HG02623 (cell line): ENCODE measurements at regions not wholly inside any gene's neighbourhood (a gene's known extent, or its start where the extent isn't known, plus 50 kb on each side); places are given as distances from the start of the nearest gene placed in this dataset.
"Not testable (repeated sequence)": the region's sequence is repeated elsewhere in the genome, so short reads cannot be mapped to it uniquely, and the experiment has no call there.

ENCODE experiments used
- ATAC-seq: cut with Tn5 transposase; IDR thresholded peaks from one replicate; pipeline ENCODE4 v1.9.1; 2021; ENCODE audit warnings: moderate library complexity; ENCODE audit not compliant: unreplicated experiment

DNA sequence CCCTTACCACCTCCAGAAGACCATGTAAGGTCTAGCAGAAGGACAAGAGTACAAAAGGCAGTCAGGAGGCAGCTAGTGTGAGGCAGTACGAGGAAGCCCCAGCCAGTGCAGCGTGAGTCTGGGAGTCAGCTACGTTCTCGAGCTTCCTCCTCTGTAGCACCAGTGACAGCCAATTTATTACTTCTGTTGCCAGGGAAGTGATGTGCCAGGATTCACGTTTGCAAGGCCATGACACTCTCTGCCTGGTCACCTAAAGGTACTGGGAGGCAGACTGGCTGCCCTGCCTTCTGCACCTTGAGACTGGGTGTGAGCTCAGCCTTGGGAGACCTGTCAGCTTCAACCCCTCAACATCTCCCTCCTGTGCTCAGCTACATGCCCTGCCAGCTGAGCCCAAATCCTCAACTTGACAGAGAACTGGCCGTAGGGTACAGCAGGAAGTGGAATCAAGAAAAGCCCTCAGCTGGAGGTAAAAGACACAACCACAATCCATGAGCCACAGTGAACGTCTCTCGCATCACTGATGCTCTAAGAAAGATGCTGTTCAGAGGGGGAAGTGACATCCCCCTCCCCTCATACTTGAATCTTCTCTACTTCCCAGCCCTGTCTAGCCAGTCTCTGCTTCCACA, 182.5 kb upstream of the RGS6 start:
- ATAC-seq, result no peak

- ATAC-seq, result no peak
Observed at GRCh38 chr14:71751264-71751663, 181.0 kb upstream of the RGS6 start.

DNA sequence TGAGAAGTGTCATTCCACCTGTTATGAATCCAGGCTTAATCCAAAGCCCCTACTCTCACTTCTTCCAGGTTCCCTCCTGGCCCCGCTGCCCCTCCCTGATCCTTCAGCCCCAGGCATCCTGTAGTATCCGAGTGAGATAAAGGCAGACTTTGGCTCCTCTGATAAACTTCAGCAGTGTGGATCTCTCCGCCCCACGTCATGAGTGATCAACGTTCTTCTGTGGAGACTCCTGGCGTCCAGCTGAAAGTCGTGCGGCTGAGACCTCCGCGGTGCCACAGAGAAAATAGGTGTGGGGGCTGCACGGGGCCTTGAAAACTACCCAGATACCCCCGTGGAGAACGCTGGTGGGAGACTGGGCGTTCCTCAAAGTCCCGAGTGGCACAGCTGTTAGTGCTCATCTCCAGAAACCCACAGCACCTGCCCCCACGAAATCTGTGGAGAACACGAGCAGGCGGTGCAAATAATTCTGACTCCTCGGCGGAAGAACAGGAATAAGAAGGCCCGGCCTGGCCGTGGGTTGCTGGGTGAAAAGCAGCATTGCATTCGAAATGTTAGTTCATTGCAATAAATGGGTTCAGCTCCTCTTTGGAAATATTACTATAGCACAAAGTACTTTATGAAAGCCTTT, 180.0 kb upstream of the RGS6 start:
- no peak for ATAC-seq

DNA sequence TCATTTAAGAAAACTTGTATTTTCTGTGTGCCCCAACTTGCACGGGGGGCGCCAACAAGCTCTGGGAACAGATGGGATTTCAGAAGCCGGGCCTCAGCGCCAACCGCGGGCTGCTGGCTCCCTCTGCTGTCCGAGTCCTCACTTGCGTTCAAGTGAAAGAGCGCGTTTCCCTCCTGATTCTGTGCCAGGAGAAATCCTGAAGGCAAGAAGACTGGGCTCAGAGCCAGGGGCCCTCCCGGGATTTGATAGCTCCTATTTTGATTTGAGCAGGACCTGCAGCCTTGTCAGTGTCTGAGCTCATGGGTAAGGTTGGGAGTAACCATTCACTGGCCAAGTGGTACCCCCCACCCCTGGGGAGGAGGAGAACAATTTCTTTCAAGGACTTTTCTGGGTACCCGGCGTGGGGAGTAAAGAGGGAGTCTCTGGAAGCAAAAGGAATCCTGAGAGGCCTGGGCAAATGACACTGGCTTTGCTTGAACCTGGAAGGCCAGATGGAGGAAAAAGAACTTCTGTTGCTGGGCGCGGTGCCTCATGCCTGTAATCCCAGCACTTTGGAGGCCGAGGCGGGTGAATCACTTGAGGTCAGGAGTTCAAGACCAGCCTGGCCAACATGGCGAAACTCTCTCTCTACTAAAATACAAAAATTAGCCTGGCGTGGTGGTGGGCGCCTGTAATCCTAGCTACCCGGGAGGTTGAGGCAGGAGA, 179.0 kb upstream of the RGS6 start:
- no peak for ATAC-seq

- ATAC-seq, result no peak
Observed at GRCh38 chr14:71753976-71754375, 178.3 kb upstream of the RGS6 start.

GRCh38 chr14:71754422-71755095, 177.7 kb upstream of the RGS6 start:
- no peak for ATAC-seq

DNA sequence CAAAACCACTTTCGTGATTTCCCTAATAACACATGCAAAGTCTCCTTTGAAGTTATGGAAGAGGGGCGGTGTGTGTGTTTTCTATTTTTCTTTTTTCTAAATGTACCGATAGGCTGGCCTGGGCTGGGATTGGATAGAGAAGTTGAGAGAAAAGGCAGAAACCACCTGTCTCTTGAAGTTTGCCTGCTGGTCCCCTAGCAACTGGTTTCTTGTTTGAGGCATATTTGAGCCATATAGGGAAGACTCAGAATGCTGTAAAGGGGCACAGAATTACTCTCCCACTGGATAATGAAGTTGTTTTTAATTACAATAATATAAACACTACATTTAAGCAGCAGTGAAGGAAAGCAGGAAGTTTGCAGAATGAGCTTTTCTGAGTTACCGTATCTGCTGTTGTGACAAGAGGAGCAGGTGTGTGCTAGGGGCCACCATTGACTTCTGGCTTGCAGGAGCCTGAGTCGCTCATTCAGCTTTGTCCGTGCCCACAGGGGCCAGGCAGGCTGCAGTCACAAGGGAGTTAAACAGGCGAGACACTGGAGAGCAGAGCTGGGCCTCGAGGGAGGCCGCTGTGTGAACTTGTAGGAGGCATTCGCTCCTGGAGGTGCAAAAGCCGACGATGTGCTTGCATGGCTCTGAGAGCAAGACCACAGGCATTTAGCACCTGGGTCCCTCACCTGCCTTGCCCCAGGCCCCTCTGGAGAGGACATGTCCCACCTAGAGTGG, 173.8 kb upstream of the RGS6 start:
- ATAC-seq, result no peak

DNA sequence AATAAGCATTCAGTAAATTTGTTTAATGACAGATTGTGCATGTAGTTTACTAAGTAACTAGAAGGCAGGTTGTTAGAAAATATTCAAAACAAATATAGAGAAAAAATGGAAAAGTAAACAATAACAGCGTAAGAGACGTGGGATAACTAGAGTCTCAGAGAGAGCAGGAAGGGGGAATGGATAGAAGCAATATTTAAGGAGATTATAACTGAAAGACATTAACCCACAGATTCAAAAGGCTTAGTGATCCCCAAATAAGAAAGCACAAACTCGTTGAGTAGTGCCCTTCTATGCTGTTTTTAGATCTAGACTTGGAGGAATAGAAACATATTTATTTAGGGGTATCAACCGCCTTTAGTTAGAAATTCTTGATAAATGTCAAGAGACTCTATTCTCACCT, 169.7 kb upstream of the RGS6 start:
- no peak for ATAC-seq

DNA sequence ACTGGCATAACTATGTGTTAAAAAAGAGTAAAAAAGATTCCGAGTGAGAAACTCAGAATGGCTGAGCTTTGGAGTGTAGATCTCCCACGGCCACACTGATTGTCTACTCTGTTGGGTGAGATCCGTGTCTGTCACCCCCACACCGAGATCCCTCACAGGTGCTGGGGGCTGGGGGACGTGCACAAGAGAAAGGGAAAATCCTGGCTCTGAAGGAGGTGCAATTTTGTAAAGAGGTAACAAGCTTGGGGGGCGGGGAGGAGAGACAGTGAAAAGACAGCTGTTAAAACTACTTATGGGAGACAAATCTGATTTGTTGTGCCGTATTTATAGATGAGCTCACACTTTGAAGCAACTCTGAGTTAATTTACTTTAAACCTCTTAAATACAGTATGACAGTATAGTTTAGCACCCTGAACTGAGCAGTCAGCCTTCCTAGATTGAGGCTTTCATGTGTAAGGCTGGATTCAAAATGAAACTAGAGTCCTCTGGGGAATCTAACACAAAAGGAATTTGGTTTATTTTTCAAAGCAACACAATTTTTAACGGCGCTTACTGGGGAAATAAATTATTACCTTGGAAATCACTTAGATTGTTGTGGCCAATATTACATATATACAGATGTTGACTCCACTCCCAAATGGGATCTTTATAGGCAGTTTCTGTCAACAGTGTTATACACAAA, 167.4 kb upstream of the RGS6 start:
- ATAC-seq, result no peak

DNA sequence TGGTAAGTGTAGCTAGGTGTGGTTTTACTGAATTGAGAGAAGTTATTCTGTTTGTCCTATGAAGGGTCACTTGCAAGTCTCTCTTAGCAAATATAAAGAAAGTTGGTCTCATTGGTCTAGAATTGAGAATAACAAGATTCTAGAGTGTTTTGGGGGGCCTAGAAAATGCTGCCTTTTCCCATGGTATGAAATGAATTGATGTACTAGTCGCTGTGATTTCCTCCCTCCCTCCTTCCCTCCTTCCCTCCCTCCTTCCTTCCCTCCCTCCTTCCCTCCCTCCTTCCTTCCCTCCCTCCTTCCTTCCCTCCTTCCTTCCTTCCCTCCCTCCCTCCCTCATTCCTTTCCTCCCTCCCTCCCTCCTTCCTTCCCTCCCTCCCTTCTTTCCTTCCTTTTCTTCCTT, 166.7 kb upstream of the RGS6 start:
- ATAC-seq, result no peak

DNA sequence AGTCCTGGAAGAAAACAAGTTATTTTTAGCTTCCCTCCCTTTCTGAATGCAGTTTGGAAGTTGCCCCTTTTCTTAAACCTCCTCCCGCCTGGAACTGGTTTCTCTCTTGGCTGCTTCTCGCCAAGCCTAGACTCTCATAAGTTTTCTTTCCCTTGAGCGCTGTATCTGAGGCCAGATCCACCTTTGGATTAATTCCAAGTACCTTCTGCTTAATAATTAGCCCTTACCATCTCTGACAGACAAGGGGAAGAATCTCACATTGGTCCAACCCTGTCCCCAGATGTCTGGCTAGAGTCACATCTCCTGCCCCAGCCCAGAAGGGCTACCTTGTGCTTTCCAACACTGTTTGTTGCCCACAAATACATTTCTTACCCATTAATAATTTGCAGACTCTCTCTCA, 161.8 kb upstream of the RGS6 start:
- no peak for ATAC-seq

DNA sequence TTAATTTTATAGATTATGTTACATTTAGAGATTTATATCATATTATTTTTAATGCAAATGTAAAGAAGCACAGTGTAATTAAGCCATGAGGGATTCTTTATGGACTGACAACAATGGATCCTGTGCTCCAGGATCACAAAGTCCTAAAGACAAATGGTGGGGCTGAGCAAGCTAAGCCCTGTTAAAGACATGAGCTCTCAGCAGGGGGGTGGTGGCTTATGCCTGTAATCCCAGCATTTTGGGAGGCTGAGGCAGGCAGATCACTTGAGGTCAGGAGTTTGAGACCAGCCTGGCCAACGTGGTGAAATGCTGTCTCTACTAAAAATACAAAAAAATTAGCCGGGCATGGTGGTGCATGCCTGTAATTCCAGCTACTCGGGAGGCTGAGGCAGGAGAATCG, 160.8 kb upstream of the RGS6 start:
- ATAC-seq, result not testable (repeated sequence)

DNA sequence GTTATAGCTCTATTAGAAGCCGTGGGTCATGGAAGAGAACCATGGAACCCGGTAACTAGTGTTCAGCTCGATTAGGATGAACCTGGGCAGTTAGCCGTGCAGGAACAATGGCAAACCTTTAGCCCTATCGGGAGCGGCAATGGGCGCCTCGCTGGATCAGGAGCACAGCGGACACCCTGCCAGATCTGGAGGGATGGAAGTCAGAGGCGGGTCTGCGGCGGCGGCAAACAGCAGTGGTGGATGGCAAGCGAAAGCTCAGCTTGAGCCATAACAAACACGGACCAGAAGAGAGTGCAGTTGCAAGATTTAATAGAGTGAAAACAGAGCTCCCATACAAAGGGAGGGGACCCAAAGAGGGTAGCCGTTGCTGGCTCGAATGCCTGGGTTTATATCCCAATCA, 160.2 kb upstream of the RGS6 start:
- not testable (repeated sequence) for ATAC-seq

- ATAC-seq, result no peak
Observed at GRCh38 chr14:71773898-71774481, 158.2 kb upstream of the RGS6 start.

DNA sequence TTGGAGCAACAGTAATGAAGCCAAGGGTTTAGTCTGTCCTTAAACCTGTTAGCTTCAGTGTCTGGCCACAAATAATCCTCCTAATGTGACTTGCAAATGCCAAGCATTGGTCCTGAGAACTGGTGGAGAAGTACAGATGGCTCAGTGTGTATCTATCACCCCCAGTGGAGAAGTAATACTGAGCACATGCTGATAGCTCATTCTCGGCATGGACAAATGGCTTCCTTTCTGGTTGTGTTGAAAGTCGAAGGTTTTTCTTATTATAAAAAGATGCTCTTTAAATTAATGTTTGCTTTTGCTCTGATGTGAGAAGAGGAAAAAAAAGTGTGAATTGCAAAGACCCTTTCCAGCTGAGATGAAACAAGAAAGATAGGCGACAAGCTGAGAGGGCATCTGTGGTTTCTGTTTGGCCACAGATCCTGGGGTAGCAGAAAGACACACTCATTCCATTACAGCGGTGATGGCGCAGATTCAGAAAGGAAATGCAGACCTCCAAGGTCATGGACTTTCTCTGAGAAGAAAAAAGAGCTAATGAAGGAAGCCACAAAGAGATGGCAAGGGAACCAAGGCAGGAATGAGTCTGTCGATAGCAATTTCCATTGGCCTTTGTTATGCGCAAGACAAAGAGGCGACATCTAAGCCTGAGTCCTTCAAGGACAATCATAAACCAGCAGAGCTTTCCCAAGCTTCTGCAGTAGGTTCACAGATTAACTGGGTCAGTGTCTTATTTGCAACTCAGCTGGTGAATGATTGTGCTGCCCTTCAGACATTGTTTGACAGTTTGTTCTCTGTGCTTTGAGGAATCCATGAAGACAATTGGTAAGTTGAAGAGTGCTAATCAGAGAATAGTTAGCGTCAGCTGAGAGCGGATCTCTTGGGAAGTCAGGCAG, 155.5 kb upstream of the RGS6 start:
- ATAC-seq, result no peak

DNA sequence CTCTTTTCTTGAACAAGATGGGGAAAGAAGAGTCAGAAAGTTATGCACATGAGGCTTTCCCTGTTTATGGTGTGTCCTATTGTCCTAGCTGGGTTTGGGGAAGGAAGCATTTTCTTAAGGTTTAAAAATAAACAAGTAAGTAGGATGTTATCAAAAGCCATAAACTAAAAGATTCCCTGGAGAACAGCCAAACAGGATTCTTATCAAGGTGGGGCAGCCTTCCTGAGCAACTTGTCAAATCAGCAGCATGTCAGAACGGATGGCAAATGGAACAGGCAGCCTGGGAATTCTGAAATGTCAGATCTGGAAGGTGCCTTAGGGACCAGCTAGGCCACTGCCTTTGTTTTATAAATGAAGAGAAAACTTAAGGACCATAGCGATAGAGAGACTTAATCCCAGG, 152.2 kb upstream of the RGS6 start:
- no peak for ATAC-seq

- ATAC-seq, result no peak
Observed at GRCh38 chr14:71780822-71781221, 151.4 kb upstream of the RGS6 start.

DNA sequence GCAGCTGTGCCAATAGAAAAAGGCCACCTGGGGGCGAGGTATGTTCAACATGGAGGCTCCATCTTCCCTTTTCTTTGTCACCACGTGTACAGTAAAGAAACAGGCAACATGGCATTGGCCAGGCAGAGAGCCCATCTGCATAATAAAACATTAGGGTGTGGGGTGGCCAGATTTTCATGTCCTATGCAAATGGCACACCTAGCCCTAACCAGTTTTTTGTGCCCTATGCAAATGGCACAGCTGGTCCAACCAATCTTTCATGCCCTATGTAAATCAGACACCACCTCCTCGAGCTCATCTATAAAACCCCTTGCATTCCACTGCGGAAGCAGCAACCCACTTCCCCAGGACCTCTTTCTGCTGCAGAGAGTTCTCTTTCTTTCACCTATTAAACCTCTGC, 149.1 kb upstream of the RGS6 start:
- no peak for ATAC-seq

- no peak for ATAC-seq
Observed at GRCh38 chr14:71783786-71784185, 148.4 kb upstream of the RGS6 start.
